T-helper 2 cell (primary cell): ENCODE measurements at regions not wholly inside any gene's neighbourhood (a gene's known extent, or its start where the extent isn't known, plus 50 kb on each side); places are given as distances from the start of the nearest gene placed in this dataset.
"Not testable (repeated sequence)": the region's sequence is repeated elsewhere in the genome, so short reads cannot be mapped to it uniquely, and the experiment has no call there.

Source experiments
- DNase-seq, 5 experiments: peaks; one replicate each; pipeline versions ENCODE4 v3.0.0 to v3.0.0-alpha.2; 2012 to 2022

GRCh38 chr5:98328015-98328414 lies 445.4 kb upstream of the RGMB start:
- no peak for DNase-seq

GRCh38 chr5:98330871-98331270 lies 442.6 kb upstream of the RGMB start:
- no peak for DNase-seq

GRCh38 chr5:98333921-98334320 lies 439.5 kb upstream of the RGMB start:
- no peak for DNase-seq

GRCh38 chr5:98334946-98335345 lies 438.5 kb upstream of the RGMB start:
- DNase-seq, result no peak

GRCh38 chr5:98339141-98339848 lies 434.2 kb upstream of the RGMB start:
- no peak for DNase-seq

GRCh38 chr5:98341038-98342032 lies 432.1 kb upstream of the RGMB start:
- DNase-seq, result no peak

GRCh38 chr5:98342958-98343660 lies 430.4 kb upstream of the RGMB start:
- not testable (repeated sequence) for DNase-seq

- DNase-seq, result no peak
These were observed 424.0 kb upstream of the RGMB start for GRCh38 chr5:98349251-98349989.

- DNase-seq, result no peak
These were observed 423.5 kb upstream of the RGMB start for GRCh38 chr5:98349990-98350365.

- no peak for DNase-seq
These were observed 418.5 kb upstream of the RGMB start for GRCh38 chr5:98354922-98355321.

GRCh38 chr5:98360548-98360947 lies 412.9 kb upstream of the RGMB start:
- DNase-seq, result no peak

- DNase-seq, result no peak
These were observed 410.3 kb upstream of the RGMB start for GRCh38 chr5:98363157-98363556.

GRCh38 chr5:98364549-98364948 lies 408.9 kb upstream of the RGMB start:
- DNase-seq, result no peak

- DNase-seq, result no peak
These were observed 408.3 kb upstream of the RGMB start for GRCh38 chr5:98365126-98365525.

- DNase-seq, result no peak
These were observed 405.3 kb upstream of the RGMB start for GRCh38 chr5:98368141-98368540.

GRCh38 chr5:98372351-98372750 lies 401.1 kb upstream of the RGMB start:
- DNase-seq, result no peak

- DNase-seq, result no peak
These were observed 381.4 kb upstream of the RGMB start for GRCh38 chr5:98391921-98392625.

- not testable (repeated sequence) for DNase-seq
These were observed 380.3 kb upstream of the RGMB start for GRCh38 chr5:98393205-98393604.

- DNase-seq, result no peak
These were observed 376.4 kb upstream of the RGMB start for GRCh38 chr5:98397081-98397480.

GRCh38 chr5:98398465-98398864 lies 375.0 kb upstream of the RGMB start:
- DNase-seq, result no peak

- no peak for DNase-seq
These were observed 371.8 kb upstream of the RGMB start for GRCh38 chr5:98401656-98402055.

- no peak for DNase-seq
These were observed 371.3 kb upstream of the RGMB start for GRCh38 chr5:98402130-98402529.
